ENCODE measurements at regions not wholly inside any gene's neighbourhood (a gene's known extent, or its start where the extent isn't known, plus 50 kb on each side); places are given as distances from the start of the nearest gene placed in this dataset.
"Not testable (repeated sequence)": the region's sequence is repeated elsewhere in the genome, so short reads cannot be mapped to it uniquely, and the experiment has no call there.

GRCh38 chr11:26937386-26937785 is 56.5 kb upstream of the FIBIN start:
- no peaks in the 10 kb centered on the region for H3K27me3 ChIP-seq (replicated peaks in 1 of 7)
- intact Hi-C loops (cut with DNase I; ENCODE audit: low total_unique reads), result no loop called here
- peaks cover 0 to 16% (median 8%) of the 10 kb centered on the region in 8 donors for H3K9me3 ChIP-seq
- H3K36me3 ChIP-seq, result no peaks in the 10 kb centered on the region
- no peak overlapping the region for H3K4me3 ChIP-seq
- DNase-seq, result no peak
- TF ChIP-seq CTCF (IDR thresholded peaks at IDR 0.05 in 8 of 11, conservative IDR thresholded peaks at IDR 0.05 in 3 of 11) (no peak), POLR2A (IDR thresholded peaks at IDR 0.05) (no peak), POLR2AphosphoS5 (IDR thresholded peaks at IDR 0.05) (no peak)
- no peaks in the 10 kb centered on the region for H3K4me1 ChIP-seq
- H3K27ac ChIP-seq, result no peak overlapping the region

GRCh38 chr11:26940501-26940900 is 53.4 kb upstream of the FIBIN start:
- H3K4me1 ChIP-seq; H3K36me3 ChIP-seq; H3K4me3 ChIP-seq; H3K27ac ChIP-seq; intact Hi-C loops (cut with DNase I; ENCODE audit: low total_unique reads); DNase-seq; H3K27me3 ChIP-seq (replicated peaks in 1 of 7); H3K9me3 ChIP-seq: not testable (repeated sequence)
- WGBS, 5 donors, result 65 to 90% (median 74%) methylated on average over 2 of the region's 2 CpGs

GRCh38 chr11:26942356-26942755 is 51.6 kb upstream of the FIBIN start:
- TF ChIP-seq POLR2A (IDR thresholded peaks at IDR 0.05), result no peak
- no peak for TF ChIP-seq POLR2AphosphoS5 (IDR thresholded peaks at IDR 0.05)
- no peak for TF ChIP-seq CTCF (IDR thresholded peaks at IDR 0.05 in 8 of 11, conservative IDR thresholded peaks at IDR 0.05 in 3 of 11)
- Histone ChIP-seq H3K27ac (no peak overlapping the region), H3K4me3 (no peak overlapping the region), H3K9me3 (no peaks in the 10 kb centered on the region), H3K27me3 (replicated peaks in 1 of 7) (no peaks in the 10 kb centered on the region), H3K36me3 (no peaks in the 10 kb centered on the region), H3K4me1 (no peaks in the 10 kb centered on the region)
- intact Hi-C loops (cut with DNase I; ENCODE audit: low total_unique reads), result no loop called here
- DNase-seq, result no peak
- 77 to 88% (median 82%) methylated on average over 3 of the region's 3 CpGs for WGBS, 5 donors

- Histone ChIP-seq H3K27me3 (replicated peaks in 1 of 7) (no peaks in the 10 kb centered on the region), H3K27ac (no peak overlapping the region), H3K4me3 (no peak overlapping the region), H3K9me3 (no peaks in the 10 kb centered on the region), H3K4me1 (no peaks in the 10 kb centered on the region), H3K36me3 (no peaks in the 10 kb centered on the region)
- no peak for DNase-seq
- intact Hi-C loops (cut with DNase I; ENCODE audit: low total_unique reads), result no loop called here
- WGBS, 5 donors, result 78 to 94% (median 90%) methylated on average over 3 of the region's 3 CpGs
- TF ChIP-seq CTCF (IDR thresholded peaks at IDR 0.05 in 8 of 11, conservative IDR thresholded peaks at IDR 0.05 in 3 of 11) (no peak), POLR2AphosphoS5 (IDR thresholded peaks at IDR 0.05) (no peak), POLR2A (IDR thresholded peaks at IDR 0.05) (no peak)
These were observed 50.3 kb upstream of the FIBIN start for GRCh38 chr11:26943636-26944035.

Data from spleen (tissue), 11 donors.